HG02943 (cell line): ENCODE measurements at regions not wholly inside any gene's neighbourhood (a gene's known extent, or its start where the extent isn't known, plus 50 kb on each side); places are given as distances from the start of the nearest gene placed in this dataset.

ENCODE experiments used
- ATAC-seq: cut with Tn5 transposase; IDR thresholded peaks from one replicate; pipeline ENCODE4 v1.9.1; 2021; ENCODE audit warnings: mild to moderate bottlenecking, low read depth, moderate library complexity; ENCODE audit not compliant: unreplicated experiment

DNA sequence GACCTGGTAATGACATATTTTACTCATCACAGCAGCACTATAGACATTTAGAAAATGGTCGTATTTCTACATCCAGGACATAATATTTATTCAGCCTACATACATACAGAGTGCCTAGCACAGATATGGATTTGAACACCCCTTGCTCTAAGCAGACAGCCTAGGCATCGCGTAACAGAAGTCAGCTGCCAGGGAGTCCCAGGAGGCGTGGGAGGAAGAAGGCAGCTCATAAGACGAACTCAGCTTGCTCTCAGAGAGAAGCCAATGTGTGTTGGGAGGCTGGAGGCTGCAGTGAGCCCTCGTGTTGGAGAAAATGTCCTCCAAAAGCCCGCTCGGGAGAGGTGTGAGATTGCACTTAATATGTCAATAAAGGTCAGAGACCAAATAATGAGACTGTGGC, 131.6 kb downstream of the BCOR start:
- no peak for ATAC-seq

DNA sequence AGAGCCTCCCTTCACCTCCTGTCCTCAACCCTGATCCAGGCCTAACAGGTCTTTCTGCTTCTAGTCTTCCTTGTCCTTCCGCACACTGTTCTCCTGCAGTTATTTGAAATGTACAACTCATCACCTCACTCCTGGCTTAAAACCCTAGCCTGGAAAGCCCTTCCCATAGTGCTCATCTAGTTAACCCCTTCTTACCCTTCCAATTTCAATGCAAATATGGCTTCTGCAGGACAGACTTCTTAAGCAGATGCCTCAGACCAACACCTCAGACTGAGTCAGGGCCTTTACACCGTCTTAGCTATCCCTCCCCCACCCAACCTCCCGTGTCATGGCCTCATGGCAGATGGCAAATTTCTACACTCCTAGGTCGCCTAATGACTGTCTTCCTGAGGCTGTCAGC, 130.4 kb downstream of the BCOR start:
- ATAC-seq = no peak

DNA sequence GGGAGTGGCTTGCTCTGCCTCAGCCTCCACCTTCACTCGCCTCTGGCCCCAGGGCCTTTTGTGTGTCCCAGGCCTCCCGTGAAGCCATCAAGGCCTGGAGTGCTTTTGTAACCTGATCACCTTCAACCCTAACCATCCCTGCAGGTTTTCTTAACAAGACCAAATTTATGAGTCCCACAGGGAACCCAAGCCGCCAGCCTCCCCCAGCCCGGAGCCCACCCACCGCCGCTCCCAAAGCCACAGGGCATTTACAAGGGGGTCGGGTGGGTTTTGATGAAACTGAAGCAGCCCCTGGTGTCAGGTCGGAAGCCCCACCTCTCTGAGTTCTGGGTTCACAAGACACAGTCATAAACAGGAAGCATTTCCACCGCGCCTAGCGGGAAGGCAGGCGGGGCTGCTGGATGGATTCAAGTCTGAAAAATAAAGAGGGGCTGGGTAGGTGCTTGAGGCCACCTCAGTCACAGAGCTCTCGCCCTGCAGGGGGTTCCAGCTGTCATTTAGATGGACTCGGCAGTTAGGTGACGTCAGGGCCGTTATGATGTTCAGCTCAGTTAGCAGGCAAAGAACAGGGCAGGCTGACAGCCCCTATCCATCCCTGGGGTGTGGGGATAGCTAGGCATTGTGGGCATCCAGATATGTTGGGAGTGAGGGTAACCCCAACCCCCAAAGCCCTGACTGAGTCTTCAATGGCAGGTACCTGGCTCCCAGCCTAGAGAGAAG, 128.5 kb downstream of the BCOR start:
- ATAC-seq = no peak

DNA sequence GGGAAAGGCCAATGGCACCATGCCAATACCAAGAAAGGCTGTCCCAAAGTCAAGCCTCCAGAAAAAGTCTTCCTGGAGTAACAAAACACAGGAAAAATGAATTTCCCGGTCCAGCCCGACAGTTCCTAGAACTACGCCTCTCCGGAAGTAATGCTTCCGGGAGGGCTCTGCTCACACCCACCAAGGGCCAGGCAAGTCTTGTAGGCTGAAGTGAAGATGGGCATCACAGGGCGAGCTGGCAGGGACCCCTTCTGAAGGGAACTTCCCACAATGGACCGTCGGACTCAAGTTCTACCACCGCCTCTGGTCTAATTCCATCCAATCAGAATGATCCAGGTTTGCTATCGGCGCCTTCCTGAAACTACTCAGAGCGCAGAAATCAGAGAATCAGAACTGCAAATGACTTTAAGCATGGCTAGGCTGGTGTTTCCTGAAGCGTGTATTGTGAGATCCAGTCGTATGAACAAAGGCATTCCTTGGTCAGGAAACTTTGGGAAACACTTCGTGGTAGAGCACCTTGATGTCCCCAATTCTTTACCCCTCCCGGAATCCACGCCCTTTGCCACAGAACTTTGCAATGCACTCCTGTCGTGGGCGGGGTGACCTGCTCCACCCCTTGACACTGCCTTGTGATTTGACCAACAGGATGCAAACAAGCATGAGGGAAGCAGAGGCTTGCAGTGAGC, 127.8 kb downstream of the BCOR start:
- ATAC-seq = no peak

DNA sequence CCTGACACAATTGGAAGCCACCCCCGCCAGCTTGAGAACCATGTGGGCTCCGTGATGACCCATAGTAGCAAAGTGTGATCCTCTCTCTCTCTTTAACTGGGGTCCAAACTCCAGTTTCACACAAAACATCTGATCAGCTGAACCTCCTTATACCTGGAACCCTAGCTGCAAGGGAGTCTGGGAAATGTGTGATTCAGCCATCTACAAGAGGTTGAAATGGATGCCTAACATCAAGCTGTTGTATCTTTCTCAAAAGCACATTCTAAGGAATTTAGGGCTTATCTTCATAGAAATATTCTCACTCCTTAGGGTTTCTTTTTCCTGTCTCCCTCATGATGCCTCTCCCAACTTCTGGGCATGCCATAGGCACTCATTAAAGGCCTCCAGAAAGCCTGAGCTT, 126.0 kb downstream of the BCOR start:
- ATAC-seq = no peak

DNA sequence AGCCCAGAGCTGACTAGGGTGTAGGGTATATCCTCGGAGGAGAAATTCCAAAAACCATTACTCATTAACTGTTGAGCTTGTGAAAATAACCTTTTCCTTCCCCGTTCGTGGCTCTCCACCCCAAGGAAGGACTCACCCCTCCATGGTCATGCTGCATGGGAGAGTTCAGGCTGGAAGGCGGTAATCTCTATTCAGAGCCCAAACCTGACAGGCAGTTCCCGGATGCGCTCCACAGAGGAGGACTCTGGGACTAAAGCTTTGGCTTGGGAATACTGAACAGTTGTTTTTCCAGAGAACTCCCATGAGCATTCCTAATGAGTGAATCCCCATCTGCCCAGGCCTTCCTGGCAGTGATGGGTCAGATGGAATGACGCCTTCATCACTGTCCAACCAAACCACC, 125.4 kb downstream of the BCOR start:
- no peak for ATAC-seq

DNA sequence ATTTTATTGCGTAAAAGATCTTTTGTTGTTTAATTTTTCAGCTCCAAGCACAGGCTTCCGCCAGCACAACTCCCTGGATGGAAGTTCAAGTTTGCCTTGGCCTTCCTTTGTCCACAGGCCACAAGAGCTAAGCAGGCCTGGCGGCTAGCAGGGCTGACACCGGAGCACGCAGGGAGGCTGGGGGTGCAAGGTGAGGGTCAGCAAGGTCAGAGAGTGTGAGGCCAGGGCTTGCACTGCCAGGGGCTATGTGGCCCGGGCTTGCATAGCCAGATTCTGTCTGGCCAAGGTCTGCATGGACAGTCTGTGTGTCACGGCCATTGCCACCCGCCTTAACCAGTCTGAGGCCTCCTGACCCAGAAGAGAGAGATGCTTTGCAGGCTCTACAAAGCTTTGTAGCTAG, 123.9 kb downstream of the BCOR start:
- ATAC-seq = no peak

DNA sequence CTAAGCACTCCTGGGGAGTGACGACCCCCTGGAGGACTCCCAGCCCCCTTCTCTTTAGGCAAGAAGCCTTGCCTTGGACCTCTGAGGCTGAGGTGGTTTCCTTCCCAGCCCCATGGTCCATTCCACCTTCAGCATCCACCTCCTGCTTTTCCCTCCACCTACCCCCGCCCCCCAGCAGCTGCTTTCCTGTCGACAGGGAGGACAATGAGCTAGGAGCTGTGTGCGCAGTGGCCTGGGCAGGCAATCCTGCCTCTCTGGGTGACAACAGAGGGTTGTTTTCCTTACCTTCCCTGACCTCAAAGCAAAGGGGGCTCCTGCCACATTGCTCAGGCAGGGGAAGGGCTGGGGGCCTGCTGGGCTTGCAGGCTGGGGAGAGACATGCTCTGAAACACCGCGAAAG, 123.5 kb downstream of the BCOR start:
- ATAC-seq = no peak

DNA sequence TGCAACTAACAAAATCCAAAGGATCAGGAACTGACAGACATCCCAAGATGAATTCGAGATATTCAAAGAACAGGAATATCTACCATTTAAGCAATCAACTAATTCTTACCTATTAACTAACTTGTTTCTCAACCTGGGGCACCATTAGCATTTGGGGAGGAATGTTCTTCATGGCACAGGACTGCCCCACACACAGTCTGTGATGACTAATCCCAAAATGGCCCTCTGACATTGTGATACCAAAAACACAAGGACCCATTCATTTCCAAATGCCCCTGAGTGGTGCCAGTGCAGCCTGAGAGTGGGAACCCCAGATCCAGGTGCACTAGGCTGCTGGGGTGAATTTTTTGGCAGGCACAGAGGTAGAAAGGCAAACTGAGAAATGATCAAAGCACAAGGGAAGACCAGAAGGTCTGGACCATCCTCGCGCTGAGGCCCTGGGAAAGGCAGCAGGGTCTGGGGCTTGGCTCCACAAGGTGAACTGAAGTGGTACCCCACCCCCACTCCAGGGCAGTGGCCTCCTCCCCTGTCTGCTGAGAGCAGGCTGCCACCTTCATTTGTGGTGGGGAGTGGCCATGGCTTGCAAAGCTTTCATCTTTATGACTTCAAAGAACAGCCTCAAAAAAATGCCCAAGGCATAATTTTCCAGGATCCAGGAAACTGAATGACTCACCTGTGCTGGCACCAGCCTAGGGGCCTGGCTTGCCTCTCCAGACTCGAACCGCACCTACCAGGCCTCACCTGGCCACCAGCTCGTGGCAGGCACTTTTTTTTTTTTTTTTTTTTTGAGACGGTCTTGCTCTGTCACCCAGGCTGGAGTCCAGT, 122.4 kb downstream of the BCOR start:
- ATAC-seq = no peak

DNA sequence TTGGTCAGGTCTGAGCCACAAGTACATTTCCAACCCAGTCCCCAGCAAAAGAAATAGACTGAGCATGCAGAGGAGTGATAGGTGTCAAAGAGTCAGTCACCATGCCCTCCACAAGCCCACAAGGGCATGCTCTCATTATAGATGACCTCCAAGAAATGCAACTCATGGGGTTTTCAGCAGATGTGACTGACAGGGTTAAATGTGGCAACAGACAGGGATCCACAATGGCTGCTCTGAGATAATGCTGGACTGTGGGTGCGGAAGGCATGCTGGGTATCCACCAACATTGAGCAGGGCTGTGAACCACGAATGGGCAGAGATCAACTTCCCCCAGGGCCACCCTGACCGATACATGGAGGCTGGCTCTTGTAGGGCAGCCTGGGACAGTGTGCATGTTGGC, 115.8 kb downstream of the BCOR start:
- ATAC-seq = no peak

DNA sequence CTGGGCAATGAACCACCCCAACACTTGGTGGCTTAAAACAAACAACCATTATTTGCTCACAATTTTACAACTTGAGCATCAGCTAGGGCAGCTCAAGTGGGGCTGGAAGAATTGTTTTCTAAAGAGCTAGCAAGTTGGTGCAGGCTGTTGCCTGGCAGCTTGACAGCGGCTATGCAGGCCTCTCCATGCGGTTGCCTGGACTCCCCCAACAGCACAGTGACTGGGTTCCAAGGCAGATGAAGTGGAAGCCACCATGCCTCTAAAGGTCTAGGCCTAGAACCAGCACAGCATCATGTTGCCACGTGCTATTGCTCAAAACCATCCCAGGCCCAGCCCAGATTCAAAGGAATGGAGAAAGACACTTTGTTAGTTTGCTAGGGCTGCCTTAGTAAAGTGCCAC, 114.8 kb downstream of the BCOR start:
- no peak for ATAC-seq

DNA sequence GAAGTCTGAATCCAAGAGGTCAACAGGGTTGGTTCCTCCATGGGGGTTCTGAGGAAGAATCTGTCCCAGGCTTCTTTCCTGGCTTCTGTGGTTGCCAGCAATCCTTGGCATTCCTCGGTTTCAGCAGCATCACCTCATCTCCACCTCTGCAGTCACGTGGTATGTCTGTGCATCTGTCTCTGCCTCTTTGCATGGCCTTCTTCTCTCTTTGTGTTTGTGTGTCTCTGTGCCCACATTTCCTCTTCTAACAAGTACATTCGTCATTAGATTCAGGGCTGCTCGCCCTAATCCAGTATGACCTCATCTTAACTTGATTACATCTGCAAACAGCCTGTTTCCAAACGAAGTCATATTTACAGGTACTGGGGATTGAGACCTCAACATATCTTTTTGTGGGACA, 114.0 kb downstream of the BCOR start:
- no peak for ATAC-seq

DNA sequence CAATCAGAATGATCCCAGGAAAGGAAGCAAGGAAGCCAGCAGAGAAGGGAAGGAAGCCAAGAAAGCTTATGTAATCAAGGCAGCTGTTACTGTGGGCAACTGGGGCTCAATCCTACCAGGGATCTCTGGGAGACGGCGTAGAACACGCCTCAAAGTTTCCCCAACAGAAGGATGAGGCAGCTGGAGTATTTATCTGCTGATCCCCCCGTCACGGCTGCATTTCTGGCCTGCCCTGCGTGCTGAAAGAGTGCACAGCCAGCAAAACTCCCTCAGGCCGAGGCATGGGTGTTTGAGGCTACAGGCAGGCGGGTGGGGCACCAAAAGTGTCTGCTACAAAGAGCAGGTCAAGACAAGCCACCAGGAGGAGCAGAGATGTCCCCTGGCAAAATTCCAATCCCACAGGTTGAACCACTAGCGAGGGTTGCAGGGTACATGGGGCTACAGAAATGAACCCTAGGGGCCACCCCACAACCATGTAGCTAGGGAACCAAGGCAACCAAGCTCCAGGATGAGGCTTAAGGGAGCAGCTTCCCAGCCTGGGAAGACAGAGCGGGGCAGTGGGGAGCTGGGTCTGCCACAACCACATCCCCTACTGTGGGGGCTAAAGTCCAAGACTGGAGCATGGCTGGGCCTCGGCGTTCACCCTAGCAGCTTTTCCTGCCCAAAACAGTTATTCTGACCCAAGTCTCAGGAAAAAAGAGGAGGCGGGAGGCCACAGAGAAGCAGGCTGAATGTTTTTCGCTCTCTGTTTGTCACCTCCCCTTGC, 113.4 kb downstream of the BCOR start:
- no peak for ATAC-seq

DNA sequence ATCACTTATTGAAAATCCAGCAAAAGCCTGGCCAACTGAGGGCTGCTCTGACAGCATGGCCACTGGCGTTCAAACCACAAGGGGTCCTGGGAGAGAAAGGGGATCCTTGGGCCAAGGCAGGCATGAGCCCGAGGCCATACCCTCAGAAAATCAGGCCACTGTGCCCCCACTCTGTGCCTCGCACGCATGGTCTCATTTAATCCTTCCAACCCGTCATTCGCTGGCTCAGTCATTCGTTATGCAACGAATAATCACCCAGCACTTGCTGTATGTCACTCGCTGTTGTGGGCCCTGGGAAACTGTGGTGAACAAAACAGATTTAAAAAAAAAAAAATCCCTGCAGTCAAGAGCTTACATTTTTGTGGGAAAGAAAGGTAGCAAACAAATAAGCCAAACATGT, 112.7 kb downstream of the BCOR start:
- ATAC-seq = no peak

DNA sequence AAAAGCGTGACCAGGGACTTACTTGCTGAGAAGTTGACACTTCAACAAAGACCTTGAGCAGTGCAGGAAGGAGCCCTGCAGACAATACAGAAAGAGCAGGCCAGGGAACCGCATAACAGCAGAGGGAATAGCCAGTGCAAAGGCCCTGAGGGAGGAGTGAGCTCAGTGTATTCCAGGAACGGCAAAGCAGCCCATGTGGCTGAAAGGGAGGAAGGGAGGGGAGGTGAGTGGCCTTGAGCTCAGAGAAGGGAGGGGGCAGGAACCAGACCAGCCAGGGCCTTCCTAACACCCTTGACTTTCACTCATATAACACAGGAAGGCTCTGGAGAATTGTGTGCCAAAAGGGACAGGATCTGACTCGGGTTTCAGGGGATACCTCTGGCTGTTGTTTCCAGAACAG, 112.2 kb downstream of the BCOR start:
- ATAC-seq = no peak

DNA sequence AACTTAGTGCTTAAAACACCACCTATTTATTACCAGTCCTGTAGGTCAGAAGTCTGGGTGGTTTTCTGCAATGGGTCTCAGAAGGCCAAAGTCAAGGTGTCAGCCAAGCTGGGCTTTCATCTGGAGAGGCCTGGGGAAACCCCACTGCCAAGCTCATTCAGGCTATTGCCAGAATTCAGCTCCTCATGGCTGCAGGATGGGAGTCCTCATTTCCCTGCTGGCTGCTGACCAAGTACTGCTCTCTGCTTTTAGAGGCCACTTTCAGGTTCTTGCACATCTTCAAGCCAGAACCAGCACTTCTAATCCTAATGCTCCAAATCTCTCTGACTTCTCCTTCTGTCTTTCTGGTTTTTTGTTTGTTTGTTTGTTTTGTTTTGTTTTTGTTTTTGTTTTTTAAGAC, 109.3 kb downstream of the BCOR start:
- ATAC-seq = no peak

DNA sequence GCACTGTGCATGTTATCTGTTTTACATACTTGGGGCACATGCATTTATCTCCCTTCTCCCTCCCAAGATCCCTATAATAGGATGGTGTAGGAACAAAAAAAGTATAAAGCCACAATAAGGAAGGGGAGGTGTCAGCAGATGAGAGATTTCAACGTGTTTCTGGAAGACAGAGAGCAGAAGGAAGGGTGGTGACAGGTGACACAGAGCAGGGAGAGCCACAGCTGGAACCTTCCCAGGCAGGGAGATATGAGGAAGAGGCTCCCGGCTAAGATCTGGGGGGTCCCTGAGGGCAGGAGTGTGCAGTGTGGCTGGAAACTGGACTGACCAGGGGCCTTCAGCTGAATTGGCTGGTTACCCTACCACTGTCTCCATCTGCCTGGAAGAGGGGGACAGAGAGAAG, 107.4 kb downstream of the BCOR start:
- ATAC-seq = no peak

DNA sequence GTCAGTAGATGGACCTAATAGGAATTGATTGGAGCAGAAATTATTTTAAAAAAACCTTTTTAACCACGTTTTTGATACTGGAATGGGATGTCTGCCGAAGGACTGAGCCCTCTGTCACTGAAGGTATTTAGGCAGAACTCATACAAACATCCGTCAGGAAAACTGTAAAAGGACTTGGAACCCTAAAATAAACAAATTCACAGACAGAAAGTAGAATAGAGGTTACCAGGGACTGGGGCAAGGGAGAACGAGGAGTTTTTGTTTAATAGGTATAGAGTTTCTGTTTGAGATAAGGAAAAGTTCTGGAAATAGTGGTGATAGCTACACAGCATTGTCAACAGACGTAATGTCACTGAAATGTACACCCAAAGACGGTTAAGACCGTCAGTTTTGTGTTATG, 105.5 kb downstream of the BCOR start:
- ATAC-seq = no peak

DNA sequence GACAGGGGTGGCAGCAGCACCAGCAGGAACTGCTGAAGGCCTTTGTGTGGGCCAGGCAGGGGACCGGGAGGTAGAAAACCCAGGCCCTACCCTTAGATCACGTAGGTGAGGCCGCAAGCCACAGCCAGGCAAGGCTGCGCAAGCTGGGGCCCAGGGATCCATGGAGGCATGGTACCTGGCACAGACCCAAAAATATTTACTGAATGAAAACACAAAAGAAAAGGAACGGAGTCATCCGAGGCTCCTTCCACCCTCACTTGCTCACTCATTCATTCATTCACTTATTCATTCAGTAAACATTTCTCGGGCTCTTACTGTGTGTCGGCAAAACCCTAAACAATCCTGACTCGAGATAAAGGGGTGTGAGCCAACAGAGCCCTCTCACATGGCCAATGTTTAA, 102.3 kb downstream of the BCOR start:
- no peak for ATAC-seq

DNA sequence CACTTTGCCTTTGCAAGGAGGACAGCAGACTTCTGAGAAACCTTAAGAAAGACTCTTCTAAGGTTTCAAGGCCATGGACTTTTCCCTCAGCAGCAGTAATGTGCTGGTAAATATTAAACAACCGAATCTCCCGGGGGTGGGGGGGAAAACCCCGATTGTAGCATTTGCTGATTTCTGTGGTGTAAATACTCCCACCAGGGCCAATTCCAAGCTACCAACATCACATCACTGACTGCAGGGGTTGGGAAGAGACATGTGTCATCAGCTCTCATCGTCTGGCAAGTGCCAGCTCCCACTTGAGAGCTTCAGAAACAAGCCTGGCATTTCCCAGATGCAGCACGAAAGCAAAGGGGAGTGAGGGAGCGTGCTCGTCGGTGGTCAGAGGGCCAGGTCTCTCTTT, 101.2 kb downstream of the BCOR start:
- no peak for ATAC-seq
